HG02798 (cell line): ENCODE measurements at regions not wholly inside any gene's neighbourhood (a gene's known extent, or its start where the extent isn't known, plus 50 kb on each side); places are given as distances from the start of the nearest gene placed in this dataset.
"Not testable (repeated sequence)": the region's sequence is repeated elsewhere in the genome, so short reads cannot be mapped to it uniquely, and the experiment has no call there.

Experiments used
- ATAC-seq: cut with Tn5 transposase; IDR thresholded peaks from one replicate; pipeline ENCODE4 v1.9.1; 2021; ENCODE audit warnings: mild to moderate bottlenecking; ENCODE audit not compliant: unreplicated experiment, poor library complexity

DNA sequence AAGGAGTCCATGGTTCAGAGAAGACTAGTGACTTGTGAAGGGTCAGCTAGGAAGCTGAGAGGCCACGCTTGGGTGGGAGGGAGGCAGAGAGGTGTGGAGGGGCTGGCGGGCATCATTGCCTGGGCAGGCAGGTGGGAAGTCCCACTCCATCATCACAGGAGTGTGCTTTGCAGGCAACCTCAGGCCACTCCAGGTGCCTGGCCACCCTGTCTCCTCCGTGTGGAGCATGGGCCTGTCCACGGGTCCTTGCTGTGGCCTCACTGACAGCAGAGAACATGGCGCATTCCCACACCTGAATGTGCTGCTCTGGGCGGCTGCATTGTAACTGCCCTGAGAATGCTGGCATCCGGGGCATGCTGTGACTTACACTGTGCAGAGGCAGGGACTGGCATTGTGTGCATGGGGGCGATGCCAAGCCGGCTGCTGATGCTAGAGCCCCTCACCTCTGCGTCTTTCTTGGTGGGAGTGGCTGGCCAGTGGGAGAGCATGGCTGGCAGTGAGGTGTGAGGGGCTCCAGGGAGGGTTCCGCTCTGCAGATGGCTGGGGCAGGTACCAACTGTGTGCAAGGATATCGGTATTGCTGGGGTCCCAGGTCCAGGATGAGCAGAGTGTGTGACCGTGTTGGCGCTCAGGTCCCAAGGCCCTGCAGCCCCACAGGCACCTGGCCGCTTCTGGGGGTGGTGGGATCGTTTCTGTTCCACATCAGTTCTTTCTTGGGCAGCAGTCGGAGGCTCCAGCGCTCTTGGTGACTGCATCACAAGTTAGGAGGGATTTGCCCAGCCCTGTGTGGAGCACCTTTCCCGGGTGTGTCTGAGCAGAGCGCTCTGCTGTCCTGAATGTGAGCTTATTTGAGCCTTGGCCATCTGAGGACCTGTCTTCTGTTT is 94.8 kb downstream of the NPIPB11 start:
- no peak for ATAC-seq

DNA sequence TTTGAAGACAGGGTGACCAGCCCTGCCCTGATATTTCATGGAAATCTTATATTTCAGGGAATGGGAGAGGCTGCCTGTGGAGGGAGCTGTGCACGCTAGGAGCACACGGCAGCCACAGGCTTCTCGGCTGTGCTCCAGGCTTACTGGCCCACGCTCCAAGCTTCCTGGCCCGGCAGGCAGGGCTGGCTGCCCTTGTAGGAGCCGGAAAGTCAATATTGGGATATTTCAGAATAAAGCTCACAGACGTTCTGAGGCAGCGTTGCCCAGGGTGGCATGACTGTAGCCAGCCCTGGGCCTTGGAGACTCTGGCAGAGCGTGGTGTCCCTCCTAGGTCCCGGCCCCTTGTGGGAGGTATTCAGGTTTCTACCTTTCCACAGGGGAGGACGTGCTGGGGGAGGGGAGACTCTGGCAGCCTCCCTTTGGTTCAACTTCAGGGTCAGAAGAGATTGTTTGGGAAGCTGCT is 95.6 kb downstream of the NPIPB11 start:
- ATAC-seq, result no peak

GRCh38 chr16:29310243-29310642 is 96.3 kb downstream of the NPIPB11 start:
- not testable (repeated sequence) for ATAC-seq

DNA sequence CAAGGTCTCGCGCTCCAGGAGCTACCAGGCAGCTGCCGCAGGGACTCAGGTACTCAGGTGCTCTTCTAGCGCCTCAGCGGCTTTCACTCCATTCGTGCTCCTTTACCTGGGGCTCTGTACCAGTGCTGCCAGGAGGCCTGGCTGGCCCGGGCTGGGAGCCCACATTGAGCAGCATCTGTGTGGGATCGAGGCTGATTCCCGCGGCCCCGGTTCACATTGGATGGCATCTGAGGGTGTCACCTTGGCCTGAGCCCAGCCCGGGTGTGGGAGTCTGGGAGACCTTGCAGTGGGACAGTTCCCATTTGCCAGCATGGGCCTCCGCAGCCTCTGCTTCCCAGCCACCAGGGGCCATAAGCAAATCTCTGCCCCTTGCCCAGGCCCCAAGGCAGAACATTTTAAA is 96.9 kb downstream of the NPIPB11 start:
- ATAC-seq, result not testable (repeated sequence)

GRCh38 chr16:29308644-29309546 is 97.6 kb downstream of the NPIPB11 start:
- no peak for ATAC-seq

GRCh38 chr16:29307598-29308507 is 98.7 kb downstream of the NPIPB11 start:
- no peak for ATAC-seq

DNA sequence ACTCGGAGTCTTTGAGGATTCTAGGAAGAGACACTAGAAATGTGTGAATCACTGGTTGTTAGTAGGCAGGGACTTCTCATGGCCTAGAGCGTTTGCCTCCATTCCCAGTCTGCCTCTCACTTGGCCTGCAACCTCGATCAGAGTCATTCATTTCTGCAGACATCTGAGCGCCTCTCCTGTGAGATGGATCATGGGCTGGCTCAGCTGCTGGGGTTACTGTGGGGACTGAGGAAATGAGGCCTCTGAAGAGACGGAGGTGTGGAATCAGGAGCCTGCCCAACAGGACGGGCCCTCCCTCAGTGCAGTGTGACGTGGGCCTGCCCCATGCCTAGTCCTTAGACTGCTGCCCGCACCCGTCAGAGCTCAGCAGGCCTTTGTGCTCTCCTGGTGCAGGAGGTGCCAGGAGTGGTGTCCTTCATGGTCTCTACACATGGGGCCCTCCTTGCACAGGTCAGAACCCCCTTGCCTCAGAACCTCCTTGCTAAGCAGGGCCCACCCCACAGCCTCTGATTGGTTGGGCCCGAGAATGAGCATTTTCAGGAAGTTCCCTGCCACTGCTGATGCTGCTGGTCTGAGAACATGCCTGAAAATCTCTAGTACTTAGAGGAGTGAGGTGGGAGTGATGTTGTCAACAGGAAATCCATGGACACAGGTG is 99.4 kb downstream of the NPIPB11 start:
- ATAC-seq, result no peak

DNA sequence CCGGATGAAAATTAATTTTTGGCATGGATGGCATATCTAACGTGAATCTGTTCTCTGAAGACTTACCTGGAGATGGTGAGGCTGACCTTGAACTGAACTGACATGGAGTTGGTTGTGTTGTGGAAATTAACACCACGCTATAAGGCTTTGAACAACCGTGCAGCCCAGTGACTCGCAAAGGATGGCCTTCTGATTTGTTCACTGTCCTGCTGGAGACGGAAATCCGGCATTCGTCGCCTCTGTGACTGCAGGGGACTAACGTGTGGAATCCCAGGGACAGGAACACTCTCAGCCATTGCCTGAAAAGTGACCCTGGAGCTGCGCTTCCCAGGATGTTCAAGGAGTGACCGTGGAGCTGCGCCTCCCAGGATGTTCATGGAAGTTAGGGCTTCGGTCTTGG is 100.3 kb downstream of the NPIPB11 start:
- no peak for ATAC-seq

GRCh38 chr16:29305018-29305417 is 101.5 kb downstream of the NPIPB11 start:
- ATAC-seq, result not testable (repeated sequence)

DNA sequence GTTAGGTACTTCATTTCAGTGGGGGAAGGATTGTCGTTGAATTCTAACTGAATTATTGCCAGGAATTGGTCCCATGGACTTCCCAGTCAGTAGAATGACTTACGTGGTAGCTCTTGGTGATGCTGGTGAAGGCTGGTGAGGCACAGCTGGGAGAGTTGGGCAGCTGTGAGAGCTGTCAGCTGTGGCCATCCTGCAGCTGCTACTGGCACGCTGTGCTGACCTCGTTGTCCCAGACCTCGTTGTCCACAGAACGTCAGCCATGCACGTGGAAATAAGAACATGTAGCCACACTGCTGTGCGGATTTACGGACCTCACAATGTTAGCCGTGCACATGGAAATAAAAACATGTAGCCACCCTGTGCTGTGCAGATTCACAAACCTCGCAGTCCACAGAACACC is 102.3 kb downstream of the NPIPB11 start:
- ATAC-seq, result no peak

DNA sequence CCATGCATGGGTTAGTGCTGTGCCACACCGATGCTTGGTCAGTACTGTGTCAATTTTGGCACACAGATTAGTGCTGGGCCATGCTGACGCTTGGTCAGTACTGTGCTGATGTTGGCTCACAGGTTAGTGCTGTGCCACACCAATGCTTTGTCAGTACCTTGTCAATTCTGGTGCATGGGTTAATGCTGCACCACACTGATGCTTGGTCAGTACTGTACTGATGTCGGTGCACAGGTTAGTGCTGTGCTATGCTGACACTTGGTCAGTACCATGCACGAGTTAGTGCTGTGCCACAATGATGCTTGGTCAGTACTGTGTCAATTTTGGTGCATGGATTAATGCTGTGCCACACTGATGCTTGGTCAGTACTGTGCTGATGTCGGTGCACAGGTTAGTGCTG is 103.0 kb downstream of the NPIPB11 start:
- ATAC-seq, result no peak

DNA sequence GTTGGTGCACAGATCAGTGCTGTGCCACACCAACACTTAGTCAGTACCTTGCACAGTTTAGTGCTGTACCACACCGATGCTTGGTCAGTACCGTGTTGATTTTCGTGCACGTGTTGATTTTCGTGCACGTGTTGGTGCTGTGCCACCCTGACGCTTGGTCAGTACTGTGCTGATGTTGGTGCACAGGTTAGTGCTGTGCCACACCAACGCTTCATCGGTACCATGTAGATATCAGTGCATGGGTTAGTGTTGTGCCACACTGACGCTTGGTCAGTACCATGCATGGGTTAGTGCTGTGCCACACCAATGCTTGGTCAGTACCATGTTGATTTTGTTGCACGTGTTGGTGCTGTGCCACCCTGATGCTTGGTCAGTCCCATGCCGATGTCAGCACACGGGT is 103.5 kb downstream of the NPIPB11 start:
- ATAC-seq, result no peak

DNA sequence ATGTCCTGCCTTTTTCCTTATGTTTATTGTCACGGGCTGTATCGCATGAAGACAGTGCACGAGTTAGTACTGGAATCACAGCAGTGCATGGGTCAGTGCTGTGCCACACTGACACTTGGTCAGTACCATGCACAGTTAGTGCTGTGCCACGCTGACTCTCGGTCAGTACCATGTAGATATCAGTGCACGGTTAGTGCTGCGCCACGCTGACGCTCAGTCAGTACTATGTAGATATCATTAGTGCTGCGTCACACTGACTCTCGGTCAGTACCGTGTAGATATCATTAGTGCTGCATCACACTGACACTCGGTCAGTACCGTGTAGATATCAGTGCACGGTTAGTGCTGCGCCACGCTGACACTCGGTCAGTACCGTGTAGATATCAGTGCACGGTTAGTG is 104.1 kb downstream of the NPIPB11 start:
- ATAC-seq, result not testable (repeated sequence)

DNA sequence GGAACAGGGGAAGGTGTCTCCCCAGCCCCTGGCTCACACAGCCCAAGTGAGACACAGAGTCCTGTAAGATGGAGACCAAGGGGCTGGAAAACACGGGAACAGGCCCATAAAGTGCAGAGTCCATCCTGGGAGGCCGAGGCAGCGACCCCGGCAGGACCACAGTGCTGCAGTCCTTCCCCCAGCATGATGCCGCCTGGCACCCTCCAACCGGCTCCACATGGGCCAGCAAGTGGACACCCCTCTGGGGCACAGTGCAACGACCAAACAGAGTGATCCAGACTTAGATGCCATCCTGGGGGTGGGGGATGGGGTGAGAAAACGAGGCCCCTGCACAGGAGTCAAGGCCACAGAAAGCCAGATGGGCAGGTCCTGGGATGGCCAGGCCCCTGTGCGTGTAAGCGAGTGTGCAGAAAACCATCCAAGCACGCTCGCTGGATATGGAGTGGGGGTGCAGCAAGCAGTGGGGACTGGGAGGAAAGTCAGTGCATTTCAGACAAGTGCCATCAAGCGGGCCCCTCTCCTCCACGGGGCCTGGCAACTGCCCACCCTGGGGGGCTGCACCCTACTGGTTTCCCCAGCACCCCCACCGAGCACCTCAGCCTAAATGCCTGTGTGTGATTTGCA is 104.7 kb downstream of the NPIPB11 start:
- ATAC-seq, result not testable (repeated sequence)

GRCh38 chr16:29300541-29301535 is 105.7 kb downstream of the NPIPB11 start:
- ATAC-seq, result not testable (repeated sequence)

- not testable (repeated sequence) for ATAC-seq
These were observed 106.5 kb downstream of the NPIPB11 start for GRCh38 chr16:29300030-29300491.

- ATAC-seq, result not testable (repeated sequence)
These were observed 107.5 kb downstream of the NPIPB11 start for GRCh38 chr16:29298997-29299396.

DNA sequence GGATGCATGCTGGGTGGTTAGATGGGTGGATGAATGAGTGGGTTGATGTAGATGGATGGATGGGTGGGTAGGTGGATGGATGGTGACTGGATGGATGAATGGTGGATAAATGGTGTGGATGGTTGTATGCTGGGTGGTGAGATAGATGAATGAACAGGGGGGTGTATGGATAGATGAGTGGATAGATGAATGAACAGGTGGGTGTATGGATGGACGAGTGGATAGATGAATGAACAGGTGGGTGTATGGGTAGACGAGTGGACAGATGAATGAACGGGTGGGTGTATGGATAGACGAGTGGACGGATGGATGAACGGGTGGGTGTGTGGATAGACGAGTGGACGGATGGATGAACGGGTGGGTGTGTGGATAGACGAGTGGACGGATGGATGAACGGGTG is 108.2 kb downstream of the NPIPB11 start:
- not testable (repeated sequence) for ATAC-seq
